COLO668 (cell line): ENCODE measurements at regions not wholly inside any gene's neighbourhood (a gene's known extent, or its start where the extent isn't known, plus 50 kb on each side); places are given as distances from the start of the nearest gene placed in this dataset.
"Not testable (repeated sequence)": the region's sequence is repeated elsewhere in the genome, so short reads cannot be mapped to it uniquely, and the experiment has no call there.

Experiments
- DNase-seq: peaks from one replicate; lab custom pipeline; 2025; ENCODE audit not compliant: unreplicated experiment; lab: John Stamatoyannopoulos, UW

DNA sequence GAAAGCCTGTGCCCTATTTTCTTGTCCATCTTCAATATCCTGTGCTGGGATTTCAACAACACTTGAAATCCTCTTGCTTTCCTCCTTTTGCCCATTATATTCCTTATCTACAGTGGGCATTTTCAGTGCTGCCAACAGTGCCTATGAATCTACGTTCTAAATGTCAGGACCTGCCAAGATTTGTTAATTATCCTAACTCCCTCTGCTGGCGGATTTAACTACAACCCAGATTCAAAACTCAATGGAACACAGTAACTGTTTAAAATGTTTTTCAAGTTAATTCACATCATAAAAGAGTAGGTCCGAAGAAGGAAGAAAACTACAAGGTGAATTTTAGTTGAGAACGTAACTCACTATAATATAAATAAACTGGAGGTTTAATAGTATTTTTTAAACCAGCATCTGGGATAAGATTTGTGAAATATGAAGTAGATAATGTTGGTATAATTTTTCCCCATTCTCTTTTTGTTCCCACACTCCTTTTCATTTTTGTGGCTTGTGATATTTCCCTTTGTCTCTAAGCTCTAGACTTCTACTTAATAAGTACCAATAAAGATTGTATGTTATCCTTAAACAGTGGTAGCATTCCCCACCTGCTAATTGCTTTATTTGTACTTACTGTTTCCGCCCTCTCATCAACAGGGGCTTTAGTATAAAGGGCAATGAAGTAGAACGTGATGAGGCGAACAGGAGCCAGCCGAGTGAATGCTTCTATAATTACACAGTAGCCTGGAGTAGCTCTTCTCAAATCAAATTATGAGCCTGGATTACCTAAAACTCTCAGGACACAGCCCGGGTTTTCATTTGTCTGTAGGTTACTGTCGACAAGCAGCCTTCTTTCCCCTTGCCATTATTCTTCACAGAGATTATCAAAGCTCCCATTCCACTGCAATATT is 302.5 kb upstream of the ATP11B start:
- peak; percentile 46 for DNase-seq

DNA sequence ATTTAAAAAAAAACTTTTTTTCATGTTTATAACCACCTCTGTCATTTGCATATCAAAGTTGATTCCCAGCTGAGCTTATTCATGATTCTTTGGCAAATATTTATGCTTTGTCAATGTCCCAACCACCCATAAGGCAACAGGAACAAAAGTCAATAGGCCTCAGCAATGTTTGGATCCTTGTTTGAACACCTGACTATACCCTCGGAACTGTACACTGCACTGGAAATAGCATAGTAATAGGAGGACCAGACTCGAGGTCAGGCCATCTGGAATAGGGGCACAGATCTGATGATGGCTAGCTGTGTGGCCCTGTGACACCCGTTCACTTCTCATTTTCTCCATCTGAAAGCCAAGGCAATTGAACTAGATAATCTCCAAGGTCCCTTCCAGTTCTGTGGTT is 301.7 kb upstream of the ATP11B start:
- DNase-seq = peak; percentile 39

DNA sequence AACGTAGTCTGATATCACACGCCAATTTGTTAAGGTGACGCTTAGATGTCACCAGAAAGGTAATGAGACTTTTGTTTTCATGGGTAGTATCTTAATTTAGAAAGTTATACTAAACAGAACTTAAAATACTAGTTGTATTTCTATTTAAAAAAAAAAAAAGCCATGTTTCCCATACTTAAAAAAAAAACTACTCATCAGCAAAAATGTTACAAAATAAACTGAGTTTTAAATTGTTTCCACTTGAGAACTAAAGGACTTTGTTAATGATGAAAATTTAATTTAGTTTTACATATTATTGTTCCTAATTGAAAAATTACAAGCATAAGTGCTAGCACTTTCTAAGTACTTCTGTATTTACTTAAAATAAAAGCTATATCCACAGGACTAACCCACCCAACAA is 300.8 kb upstream of the ATP11B start:
- no peak for DNase-seq

DNA sequence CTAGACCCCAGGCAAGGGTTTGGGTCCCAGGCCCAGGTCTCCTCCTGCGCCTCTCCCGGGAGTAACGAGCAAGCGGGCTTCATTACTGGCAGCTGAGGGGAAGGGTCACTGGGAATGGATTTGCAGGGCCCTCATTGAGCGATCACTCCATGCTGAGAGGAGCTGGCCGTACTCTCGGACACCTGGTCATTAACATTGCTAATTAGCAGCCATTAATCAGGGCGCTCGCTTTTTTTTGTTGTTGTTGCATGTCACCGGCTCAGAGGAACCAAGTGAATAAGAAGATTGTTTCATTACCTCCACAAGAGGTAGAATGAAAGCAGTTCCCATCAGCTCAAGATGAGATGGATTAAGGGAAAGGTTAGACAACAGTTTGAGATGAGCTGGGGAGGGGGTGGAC is 293.0 kb upstream of the ATP11B start:
- DNase-seq = no peak

DNA sequence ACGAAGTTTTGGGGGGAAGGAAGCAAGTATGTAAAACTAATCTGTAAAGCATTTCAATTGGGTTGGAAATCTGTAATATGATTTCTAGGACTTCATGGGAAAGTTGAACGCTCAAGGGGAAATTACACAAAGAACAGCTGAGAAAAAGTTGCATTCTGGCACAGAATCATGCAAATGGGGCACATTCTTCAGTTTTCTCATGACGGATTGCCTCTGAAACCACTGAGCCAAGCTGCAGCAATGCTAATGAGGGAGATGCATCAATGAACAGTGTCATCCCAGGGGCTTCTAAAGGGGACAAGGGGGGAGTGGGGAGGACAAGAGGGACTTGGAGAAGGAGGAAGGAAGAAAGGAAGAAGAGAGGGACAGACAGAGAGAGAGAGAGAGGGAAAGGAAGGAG is 291.4 kb upstream of the ATP11B start:
- DNase-seq = no peak

DNA sequence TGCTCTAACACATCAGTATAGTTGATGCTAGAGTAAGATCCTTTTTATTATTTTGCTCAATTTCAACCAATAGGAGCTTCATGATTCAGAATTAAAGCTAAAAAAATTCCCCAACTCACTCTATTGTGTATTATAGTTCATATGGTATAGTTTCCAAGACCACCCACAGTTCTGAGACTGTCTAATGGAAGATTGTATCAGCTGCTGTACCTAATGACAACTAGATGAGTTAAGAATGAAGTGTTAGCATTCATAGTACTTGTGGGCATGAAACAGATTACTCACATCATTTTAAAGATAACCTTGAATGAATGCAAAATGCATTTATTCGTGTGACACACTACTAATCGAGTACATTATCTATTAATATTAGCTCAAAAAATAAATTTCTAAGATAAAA is 289.9 kb upstream of the ATP11B start:
- DNase-seq = no peak

DNA sequence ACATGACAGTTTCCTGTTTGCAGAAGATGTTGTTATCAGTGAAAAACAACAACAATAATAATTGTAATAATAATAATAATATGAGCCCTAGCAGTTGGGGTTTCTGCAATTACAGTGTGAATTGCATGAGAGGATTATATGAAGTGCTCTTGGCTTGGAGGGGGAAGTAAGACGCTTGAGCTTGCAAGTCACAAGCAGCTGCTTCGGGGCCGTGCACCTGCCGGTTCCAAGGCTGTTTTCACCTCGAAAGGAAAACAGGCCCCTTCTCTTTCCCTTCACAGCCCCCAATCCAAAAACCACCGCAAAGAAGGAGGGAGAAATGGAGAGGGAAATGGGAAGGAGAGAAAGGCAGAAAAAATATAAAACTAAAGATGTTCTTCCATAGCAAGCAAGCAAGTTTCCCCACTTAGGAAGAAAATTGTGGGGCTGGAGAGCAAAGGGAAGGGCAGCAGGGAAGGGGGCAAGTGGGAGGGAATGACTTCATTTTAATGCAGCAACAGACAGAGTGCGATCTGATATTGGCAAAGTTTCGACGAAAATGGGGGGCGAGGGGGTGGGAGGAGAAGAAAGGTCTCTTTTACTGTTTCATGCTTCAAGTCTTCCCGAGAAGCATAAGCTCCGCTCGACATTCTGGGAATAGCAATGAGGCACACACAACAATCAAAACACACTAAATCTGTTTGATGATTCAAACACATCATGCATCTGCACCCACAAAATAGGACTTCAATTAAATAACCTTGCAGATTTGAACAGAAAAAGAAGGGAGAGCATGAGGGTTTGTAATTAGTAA is 284.2 kb upstream of the ATP11B start:
- no peak for DNase-seq

DNA sequence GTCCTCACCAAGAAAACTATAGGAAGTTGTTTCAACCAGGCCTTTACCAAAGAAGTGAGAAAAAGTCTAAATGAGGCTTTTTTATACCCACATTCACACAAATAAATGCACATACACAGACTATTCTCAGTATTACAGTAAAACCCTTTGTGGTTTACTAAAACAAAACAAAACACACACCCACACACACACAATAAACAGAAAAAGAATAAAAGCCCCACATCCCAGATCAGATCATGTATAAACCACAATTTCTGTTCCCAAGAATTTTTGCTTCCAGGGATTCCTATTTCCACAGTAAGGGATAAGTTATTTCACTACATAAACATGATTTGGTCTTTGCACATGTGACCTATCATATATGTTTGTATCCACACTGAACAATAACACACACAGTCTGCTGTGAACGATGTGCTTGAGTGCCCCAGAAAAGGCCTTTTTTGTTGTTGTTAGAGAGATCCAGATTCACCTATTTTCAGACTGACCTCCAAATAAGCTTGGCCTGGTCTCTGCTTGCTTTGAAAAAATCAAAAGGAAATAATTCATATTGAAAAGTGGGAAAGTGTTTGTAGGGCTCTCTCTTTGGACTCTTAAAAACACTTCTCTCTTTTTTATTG is 283.4 kb upstream of the ATP11B start:
- DNase-seq = no peak

DNA sequence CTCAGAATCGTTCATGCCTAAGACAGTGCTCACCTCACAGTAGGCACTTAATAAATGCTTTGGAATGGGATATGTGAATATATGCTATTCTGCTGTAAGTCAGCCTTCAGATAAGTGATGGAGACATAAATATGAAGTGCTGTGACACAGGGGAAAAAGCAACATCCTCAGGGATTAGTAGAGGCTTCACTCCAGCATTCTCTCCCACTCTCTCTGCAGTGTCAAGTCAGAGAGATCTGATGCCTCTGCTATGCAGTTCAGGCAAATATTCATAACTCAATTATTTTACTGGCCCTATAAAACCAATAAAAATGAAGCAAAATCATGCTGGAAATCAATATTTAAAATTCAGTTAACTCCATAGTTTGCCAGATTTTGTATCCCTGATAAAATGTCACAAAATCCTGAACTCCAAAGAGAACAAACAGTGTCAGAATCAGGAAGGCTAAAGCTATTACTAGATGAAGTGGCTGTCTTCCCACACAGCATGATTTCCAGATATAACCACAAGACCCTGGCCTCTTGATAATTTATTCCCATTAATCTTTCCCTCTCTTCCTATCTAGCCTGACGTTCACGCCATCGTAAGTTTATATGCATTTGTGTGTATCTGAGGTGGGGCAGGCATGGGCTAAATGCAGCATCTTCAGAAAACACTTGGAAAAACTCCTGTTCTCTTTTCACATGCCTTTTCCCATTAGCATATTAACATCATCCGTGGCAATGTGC is 278.9 kb upstream of the ATP11B start:
- DNase-seq = no peak

DNA sequence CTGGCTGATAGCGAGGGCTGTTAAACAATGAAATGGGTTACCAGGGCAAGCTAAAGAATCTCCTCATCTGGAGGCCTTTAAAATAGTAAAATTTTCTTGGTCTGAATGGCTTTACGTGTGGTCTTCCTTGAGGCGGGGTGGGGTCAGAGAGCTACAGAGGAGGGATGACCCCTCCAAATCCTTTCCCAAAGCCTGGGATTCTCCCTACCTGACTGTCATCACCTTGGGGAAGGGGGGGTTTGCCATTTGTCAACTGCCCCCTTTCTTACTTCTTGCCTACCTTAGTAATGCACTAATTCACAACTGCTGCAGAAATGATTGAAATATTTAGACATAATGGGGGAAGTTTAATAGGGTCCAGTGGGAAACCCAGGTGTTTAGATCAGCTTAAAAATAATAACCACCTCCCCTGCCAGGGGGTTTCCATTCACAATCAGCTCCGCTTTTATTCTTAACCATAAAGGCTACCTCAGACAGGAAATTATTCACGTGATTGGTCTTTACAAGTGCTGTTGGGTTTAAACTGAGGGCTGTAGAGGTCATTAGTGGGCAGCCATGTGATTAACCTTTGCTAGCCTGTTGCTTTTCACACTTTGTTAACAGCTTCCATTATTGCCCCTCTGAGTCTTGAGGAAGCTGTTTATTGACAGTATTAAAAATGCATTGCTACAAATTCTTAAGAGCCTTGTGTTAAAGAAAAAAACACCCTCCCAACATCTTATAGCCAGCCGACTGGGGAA is 276.5 kb upstream of the ATP11B start:
- DNase-seq = no peak

DNA sequence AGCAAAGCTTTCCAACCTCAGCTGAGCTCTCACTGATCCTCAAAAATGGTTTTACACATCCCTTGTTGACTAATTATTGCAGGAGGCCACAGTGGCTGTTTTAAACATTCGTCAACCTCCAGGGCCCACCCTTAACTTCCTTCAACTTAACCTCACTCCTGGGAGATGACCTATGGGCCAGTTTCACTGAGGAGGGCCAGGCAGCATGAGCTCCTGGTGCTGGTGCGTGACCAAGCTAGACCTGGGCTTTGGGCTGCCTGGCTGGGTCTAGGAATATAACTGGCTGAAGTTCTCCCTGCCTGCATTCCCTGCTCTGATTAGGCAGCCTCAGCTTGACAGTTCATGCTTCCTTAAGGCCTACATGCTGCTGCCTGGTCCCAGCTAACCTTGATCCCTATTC is 273.7 kb upstream of the ATP11B start:
- DNase-seq = no peak

DNA sequence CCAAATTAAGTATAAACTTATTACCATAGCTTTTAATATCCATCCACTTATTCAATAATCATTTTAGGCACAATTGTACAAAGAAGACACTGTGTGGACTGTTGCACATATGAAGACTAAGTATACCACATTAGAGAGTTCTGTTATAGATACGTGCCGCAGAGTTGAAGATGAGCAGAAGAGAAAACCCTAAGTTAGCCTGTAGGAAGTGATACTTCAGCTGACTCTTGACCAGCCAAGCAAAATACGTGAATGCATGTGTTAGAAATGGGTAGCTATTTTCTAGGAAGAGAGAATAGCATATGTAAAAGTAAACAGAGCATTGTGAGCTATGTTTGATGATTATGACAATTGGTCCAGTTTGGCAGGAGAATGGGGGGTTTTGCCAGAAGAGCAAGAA is 272.0 kb upstream of the ATP11B start:
- DNase-seq = no peak

DNA sequence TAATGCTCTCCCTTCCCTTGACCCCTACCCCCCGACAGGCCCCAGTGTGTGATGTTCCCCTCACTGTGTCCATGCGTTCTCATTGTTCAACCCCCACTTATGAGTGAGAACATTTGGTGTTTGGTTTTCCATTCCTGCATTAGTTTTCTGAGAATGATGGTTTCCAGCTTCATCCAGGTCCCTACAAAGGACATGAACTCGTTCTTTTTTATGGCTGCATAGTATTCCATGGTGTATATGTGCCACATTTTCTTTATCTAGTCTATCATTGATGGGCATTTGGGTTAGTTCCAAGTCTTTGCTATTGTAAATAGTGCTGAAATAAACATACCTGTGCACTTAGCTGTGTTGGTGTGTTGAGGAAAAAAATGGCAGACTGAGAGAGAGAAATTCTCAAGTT is 269.9 kb upstream of the ATP11B start:
- DNase-seq = not testable (repeated sequence)

DNA sequence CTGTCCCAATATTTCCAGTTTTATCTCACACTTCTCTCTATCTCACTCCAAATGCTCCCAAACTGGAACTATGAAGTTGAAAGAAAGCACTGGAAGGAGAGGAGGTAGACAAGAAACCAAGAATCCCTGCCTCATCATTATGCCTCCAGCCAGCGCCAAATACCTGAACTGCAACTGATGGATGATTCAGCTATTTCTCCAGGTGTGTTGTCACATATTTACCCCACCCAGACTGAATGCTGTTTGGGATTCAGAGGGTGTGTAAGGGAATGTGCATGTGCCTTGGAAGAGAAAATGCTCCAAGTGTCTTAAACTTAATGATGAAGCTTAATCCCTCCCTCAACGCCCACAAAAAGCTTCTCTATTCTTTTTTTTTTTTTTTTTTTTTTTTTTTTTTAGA is 269.5 kb upstream of the ATP11B start:
- no peak for DNase-seq

DNA sequence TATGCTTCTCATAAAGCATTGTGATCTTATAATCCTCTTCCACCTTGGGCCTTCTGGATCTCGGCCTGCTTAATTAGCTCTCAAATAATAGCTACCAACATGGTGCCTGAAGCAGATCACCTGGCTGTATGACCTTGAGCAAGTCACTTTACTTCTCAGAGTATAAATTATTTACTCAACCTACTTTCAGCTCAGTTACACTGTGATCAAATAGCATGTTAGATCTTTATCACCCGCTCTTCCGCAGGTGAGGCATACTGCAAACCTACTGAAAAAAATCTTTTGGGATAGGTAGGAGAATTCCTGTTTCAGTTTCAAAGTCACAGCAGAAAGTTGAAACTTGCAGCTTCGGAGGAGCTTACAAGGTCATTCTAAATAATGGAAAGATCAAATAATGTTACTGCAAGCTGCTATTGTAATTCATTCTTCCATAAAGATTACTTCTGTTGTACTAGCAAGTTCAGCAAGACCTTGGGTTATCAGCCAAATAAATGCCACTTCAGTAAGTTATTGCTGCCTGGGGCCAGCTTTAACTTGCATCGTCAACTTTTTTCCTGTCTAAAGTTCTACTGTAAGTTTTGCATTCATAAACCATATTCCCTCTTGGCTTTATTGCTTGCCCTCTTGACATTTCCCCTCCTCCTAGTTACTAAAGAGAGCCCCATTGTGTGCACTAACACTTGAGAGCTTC is 268.4 kb upstream of the ATP11B start:
- no peak for DNase-seq

DNA sequence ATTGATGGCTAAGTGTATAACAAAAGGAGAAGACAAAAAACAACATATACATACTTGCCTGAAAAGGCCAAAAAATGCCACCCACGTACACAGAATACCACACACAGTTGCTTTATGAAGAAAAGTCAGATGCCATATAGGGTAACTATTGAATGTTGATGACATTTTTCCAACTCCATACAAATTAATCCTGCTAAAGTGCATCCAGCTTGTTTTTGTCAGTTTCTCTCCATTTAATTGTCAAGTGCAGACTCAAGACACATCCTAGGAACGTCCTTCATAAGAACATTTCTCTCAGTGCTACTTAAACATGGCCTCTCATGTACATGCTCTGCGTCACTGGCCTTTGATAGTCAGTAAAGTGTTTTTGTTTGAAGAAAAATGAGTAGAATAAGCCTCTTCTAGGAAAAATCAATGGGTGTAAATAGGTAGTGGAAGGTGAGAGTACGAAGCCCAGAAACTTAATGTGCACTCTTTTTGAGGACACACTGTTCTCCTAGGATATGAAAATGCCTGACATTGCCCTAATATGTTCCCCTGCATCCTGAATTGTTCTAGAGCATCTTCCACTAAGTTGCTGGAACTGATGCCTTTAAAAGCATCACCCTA is 267.4 kb upstream of the ATP11B start:
- no peak for DNase-seq

DNA sequence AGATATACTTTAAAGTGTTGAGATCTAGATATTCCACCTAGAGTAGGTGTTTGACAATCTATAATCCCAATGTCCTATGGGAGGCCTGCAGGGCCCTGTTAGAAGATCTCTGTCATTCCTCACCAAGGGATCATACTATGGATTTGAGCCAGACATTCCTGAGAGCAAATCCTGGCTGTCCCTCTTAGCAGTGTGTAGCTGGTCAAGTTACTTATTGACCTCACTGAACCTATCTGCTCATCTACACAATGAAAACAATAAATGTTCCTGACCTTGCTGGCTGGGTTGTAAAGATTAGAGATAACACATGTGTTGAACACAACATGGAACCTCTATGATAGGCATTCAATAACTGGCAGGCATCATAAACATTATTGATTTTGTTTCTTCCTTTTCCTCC is 265.6 kb upstream of the ATP11B start:
- DNase-seq = no peak

DNA sequence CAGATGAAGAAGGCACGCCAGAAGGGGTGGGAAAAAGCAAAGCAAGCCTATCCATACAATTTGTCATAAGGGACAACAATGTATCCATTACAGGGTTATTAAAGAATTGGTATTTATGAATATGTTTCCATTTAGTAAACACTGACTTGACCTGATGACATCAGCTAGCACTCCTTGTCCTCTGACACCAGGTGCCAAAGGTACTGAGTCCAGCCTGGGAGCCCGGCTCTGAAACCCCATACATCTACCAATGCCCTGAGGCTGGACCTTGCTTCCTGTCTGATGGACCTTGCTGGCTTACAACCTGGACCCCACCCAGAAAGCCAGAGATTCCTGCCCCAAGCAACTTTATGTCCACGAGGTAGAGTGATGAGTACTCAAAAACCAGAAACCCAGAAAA is 263.0 kb upstream of the ATP11B start:
- no peak for DNase-seq

DNA sequence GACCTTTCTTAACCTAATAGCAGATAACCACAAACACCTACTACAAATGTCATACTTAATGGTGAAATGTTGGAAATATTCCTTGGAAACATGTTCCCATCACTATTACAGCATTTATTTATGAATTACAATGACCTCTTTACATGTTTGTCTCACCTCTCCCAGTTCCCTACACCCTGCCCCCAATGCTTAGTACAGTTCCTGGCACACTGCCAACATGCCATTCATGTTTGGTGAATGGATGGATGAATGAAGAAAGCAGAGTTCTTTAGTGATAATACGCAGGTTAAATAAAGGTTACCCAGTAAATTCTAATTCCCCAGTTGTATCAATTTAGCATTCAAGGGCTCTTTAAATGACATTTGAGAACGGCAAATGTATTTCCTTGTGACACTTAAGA is 259.9 kb upstream of the ATP11B start:
- DNase-seq = peak; percentile 74

DNA sequence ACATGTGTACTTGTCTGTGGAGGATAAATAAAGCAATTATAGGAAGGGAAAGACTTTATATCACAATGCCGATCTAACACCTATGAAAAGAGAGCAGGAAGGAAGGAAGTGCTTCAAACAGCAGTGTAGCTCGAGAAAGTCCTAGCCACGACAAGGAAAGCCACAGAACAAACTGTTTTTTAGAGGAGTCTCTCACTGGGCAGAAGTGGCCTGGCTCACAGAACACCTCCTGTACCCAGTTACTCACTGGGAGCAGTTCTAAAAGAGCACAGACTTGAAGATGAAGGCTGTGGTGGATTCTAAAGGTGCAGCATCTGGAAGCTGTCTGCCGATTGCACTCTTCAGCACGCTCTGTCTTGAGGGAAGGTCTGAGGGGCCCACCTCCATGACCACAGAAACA is 248.8 kb upstream of the ATP11B start:
- no peak for DNase-seq
